Neural cell (in vitro differentiated cells): ENCODE measurements at regions not wholly inside any gene's neighbourhood (a gene's known extent, or its start where the extent isn't known, plus 50 kb on each side); places are given as distances from the start of the nearest gene placed in this dataset.

ENCODE experiments used
- H2AFZ ChIP-seq: fragments of 200-600, 300-800 bp; sonication (generic), shearing (Covaris generic); 2 replicates; pipeline ENCODE4 v1.6.0; 2014; ENCODE audit warnings: low read depth, mild to moderate bottlenecking, antibody characterized with exemption, low read length, moderate library complexity
- H3F3A ChIP-seq: fragments of 200-600 bp; shearing (Covaris generic); 2 replicates; pipeline ENCODE4 v1.6.1; 2016; ENCODE audit warnings: mild to moderate bottlenecking, moderate library complexity, mixed read lengths, antibody characterized with exemption, low read length; ENCODE audit not compliant: insufficient read depth, poor library complexity, severe bottlenecking
- H3K27ac ChIP-seq: fragments of 200-600, 300-800 bp; sonication (generic), shearing (Covaris generic); 2 replicates; pipeline ENCODE4 v1.5.1; 2014; ENCODE audit warnings: mild to moderate bottlenecking, low read length, moderate library complexity
- H3K27me3 ChIP-seq: fragments of 300-800, 200-600 bp; sonication (generic), shearing (Covaris generic); 2 replicates; pipeline ENCODE4 v1.6.0; 2014; ENCODE audit warnings: mild to moderate bottlenecking, low read depth, low read length, moderate library complexity; ENCODE audit not compliant: insufficient read depth
- H3K36me3 ChIP-seq: fragments of 300-800, 200-600 bp; sonication (generic), shearing (Covaris generic); 2 replicates; pipeline ENCODE4 v1.5.1; 2014; ENCODE audit warnings: mild to moderate bottlenecking, antibody characterized with exemption, low read length, moderate library complexity; ENCODE audit not compliant: insufficient read depth
- H3K4me2 ChIP-seq: fragments of 300-800, 200-600 bp; sonication (generic), shearing (Covaris generic); 2 replicates; pipeline ENCODE4 v1.6.0; 2014; ENCODE audit warnings: mild to moderate bottlenecking, low read length
- H3K4me3 ChIP-seq: fragments of 300-800, 200-600 bp; sonication (generic), shearing (Covaris generic); 2 replicates; pipeline ENCODE4 v1.5.1; 2014; ENCODE audit warnings: mild to moderate bottlenecking, low read length, moderate library complexity
- H3K79me2 ChIP-seq: fragments of 200-600 bp; shearing (Covaris generic); replicated peaks from 2 replicates; pipeline ENCODE4 v1.6.0; 2014; ENCODE audit warnings: mild to moderate bottlenecking, low read length, moderate library complexity; ENCODE audit not compliant: insufficient read depth
- H3K9ac ChIP-seq: fragments of 300-800, 200-600 bp; sonication (generic), shearing (Covaris generic); 2 replicates; pipeline ENCODE4 v1.6.1; 2016; ENCODE audit warnings: mild to moderate bottlenecking, low read length, mixed read lengths
- H3K9me2 ChIP-seq: fragments of 200-600 bp; shearing (Covaris generic); 2 replicates; pipeline ENCODE4 v1.6.1; 2016; ENCODE audit warnings: mild to moderate bottlenecking, low read length, mixed read lengths; ENCODE audit not compliant: insufficient read depth
- H3K9me3 ChIP-seq: fragments of 200-600, 300-800 bp; sonication (generic), shearing (Covaris generic); 2 replicates; pipeline ENCODE4 v1.6.1; 2016; ENCODE audit warnings: mild to moderate bottlenecking, mixed run types, low read length, moderate library complexity, mixed read lengths
- H4K20me1 ChIP-seq: fragments of 200-600 bp; shearing (Covaris generic); 2 replicates; pipeline ENCODE4 v1.6.1; 2016; ENCODE audit warnings: mild to moderate bottlenecking, mixed run types; ENCODE audit not compliant: insufficient read depth
- CTCF ChIP-seq: fragments of 450-650 bp; IDR thresholded peaks from 2 replicates; pipeline ENCODE4 v1.5.1; 2014; ENCODE audit warnings: antibody characterized with exemption, mild to moderate bottlenecking, moderate library complexity; ENCODE audit not compliant: poor library complexity, severe bottlenecking
- EP300 ChIP-seq: fragments of 450-650 bp; conservative IDR thresholded peaks from 2 replicates; pipeline ENCODE4 v1.6.1; 2014; ENCODE audit warnings: antibody characterized with exemption, mild to moderate bottlenecking, moderate library complexity; ENCODE audit not compliant: poor library complexity, severe bottlenecking
- EZH2 ChIP-seq: fragments of 200-600, 300-800 bp; shearing (Covaris generic), sonication (generic); IDR thresholded peaks from 2 replicates; pipeline ENCODE4 v1.6.1; 2014; ENCODE audit warnings: antibody characterized with exemption, low read length, borderline replicate concordance, mild to moderate bottlenecking; ENCODE audit not compliant: insufficient read depth, poor library complexity, severe bottlenecking
- MXI1 ChIP-seq: fragments of 450-650 bp; conservative IDR thresholded peaks from 2 replicates; pipeline ENCODE4 v1.6.1; 2014; ENCODE audit warnings: antibody characterized with exemption, mild to moderate bottlenecking; ENCODE audit not compliant: poor library complexity, severe bottlenecking
- POLR2AphosphoS5 ChIP-seq: IDR thresholded peaks from 2 replicates; pipeline ENCODE4 v1.6.1; 2012
- RAD21 ChIP-seq: fragments of 450-650 bp; conservative IDR thresholded peaks from 2 replicates; pipeline ENCODE4 v1.6.1; 2014; ENCODE audit warnings: antibody characterized with exemption, mild to moderate bottlenecking, moderate library complexity
- REST ChIP-seq: IDR thresholded peaks from 2 replicates; pipeline ENCODE4 v1.6.1; 2012; ENCODE audit warnings: borderline replicate concordance
- SMC3 ChIP-seq: fragments of 450-650 bp; conservative IDR thresholded peaks from 2 replicates; pipeline ENCODE4 v1.6.1; 2014; ENCODE audit warnings: antibody characterized with exemption, mild to moderate bottlenecking, moderate library complexity; ENCODE audit not compliant: poor library complexity
- TAF1 ChIP-seq: IDR thresholded peaks from 2 replicates; pipeline ENCODE4 v1.6.1; 2012; ENCODE audit warnings: low read depth

- H3K27ac ChIP-seq, result no peak overlapping the region
- no peaks in the 10 kb centered on the region for H4K20me1 ChIP-seq
- no peaks in the 10 kb centered on the region for H3F3A ChIP-seq
- no peaks in the 10 kb centered on the region for H3K36me3 ChIP-seq
- no peaks in the 10 kb centered on the region for H3K9me2 ChIP-seq
- no peak overlapping the region for H3K4me3 ChIP-seq
- H3K9ac ChIP-seq, result no peak overlapping the region
- H2AFZ ChIP-seq, result no peak overlapping the region
- H3K27me3 ChIP-seq, result no peaks in the 10 kb centered on the region
- TF ChIP-seq TAF1, result no peak
- no peak for TF ChIP-seq POLR2AphosphoS5
- TF ChIP-seq SMC3, result no peak
- TF ChIP-seq RAD21, result no peak
- no peaks in the 10 kb centered on the region for H3K79me2 ChIP-seq
- H3K9me3 ChIP-seq, result no peaks in the 10 kb centered on the region
- no peak overlapping the region for H3K4me2 ChIP-seq
Observed at GRCh38 chr14:29089849-29090248, 323.3 kb downstream of the FOXG1 start.

GRCh38 chr14:29092121-29092520 lies 325.5 kb downstream of the FOXG1 start:
- Histone ChIP-seq H4K20me1 (no peaks in the 10 kb centered on the region), H3K36me3 (no peaks in the 10 kb centered on the region), H3K4me2 (no peak overlapping the region), H3K9me2 (no peaks in the 10 kb centered on the region), H3K27ac (no peak overlapping the region), H2AFZ (no peak overlapping the region), H3K79me2 (no peaks in the 10 kb centered on the region), H3K27me3 (no peaks in the 10 kb centered on the region), H3K4me3 (no peak overlapping the region), H3F3A (no peaks in the 10 kb centered on the region), H3K9me3 (no peaks in the 10 kb centered on the region), H3K9ac (no peak overlapping the region)
- TF ChIP-seq SMC3 (no peak), EP300 (no peak), TAF1 (no peak), CTCF (no peak), RAD21 (no peak), POLR2AphosphoS5 (no peak)

- Histone ChIP-seq H3K9ac (no peak overlapping the region), H3K9me2 (no peaks in the 10 kb centered on the region), H3K36me3 (no peaks in the 10 kb centered on the region), H3K4me2 (no peak overlapping the region), H3K27me3 (no peaks in the 10 kb centered on the region), H3K27ac (no peak overlapping the region), H3F3A (no peaks in the 10 kb centered on the region), H3K79me2 (no peaks in the 10 kb centered on the region), H3K4me3 (no peak overlapping the region), H4K20me1 (no peaks in the 10 kb centered on the region), H3K9me3 (no peaks in the 10 kb centered on the region), H2AFZ (no peak overlapping the region)
- TF ChIP-seq CTCF (no peak), MXI1 (no peak), RAD21 (no peak), SMC3 (no peak), REST (no peak), EZH2 (no peak), TAF1 (no peak), POLR2AphosphoS5 (no peak), EP300 (no peak)
Observed at GRCh38 chr14:29097476-29097875, 330.9 kb downstream of the FOXG1 start.
